CD8-positive, alpha-beta memory T cell (primary cell): ENCODE measurements at regions not wholly inside any gene's neighbourhood (a gene's known extent, or its start where the extent isn't known, plus 50 kb on each side); places are given as distances from the start of the nearest gene placed in this dataset.
"Not testable (repeated sequence)": the region's sequence is repeated elsewhere in the genome, so short reads cannot be mapped to it uniquely, and the experiment has no call there.

Experiments used
- CTCF ChIA-PET: fragments of 350-600 bp; sonication (Branson Sonifier 250); formaldehyde crosslinking; loops from one replicate; lab custom pipeline; 2021; ENCODE audit warnings: antibody characterized with exemption; lab: Charles Lee
- POLR2A ChIA-PET: fragments of 350-600 bp; sonication (Branson Sonifier 250); formaldehyde crosslinking; loops from one replicate; lab custom pipeline; 2021; ENCODE audit warnings: antibody characterized with exemption; lab: Charles Lee
- DNase-seq, 5 donors: peaks; one replicate each; pipeline versions ENCODE4 v3.0.0 to v3.0.0-alpha.2; 2020 to 2022; ENCODE audit warnings: mixed read lengths in 1 of 5
- H3K27ac ChIP-seq: one replicate; pipeline ENCODE4 v1.7.0; 2013; ENCODE audit warnings: low read depth, mild to moderate bottlenecking, low read length, moderate library complexity
- H3K27me3 ChIP-seq: 2 replicates; pipeline ENCODE4 v1.7.0; 2013; ENCODE audit warnings: low read length, mild to moderate bottlenecking; ENCODE audit not compliant: insufficient read depth, poor library complexity, severe bottlenecking
- H3K36me3 ChIP-seq: 2 replicates; pipeline ENCODE4 v1.7.0; 2013; ENCODE audit warnings: mild to moderate bottlenecking, low read length, moderate library complexity; ENCODE audit not compliant: insufficient read depth
- H3K4me1 ChIP-seq: 2 replicates; pipeline ENCODE4 v1.7.0; 2013; ENCODE audit warnings: mild to moderate bottlenecking, low read length, moderate library complexity; ENCODE audit not compliant: insufficient read depth
- H3K4me3 ChIP-seq: 2 replicates; pipeline ENCODE4 v1.7.0; 2013; ENCODE audit warnings: mild to moderate bottlenecking, low read length
- H3K9me3 ChIP-seq: 2 replicates; pipeline ENCODE4 v1.7.0; 2013; ENCODE audit warnings: mild to moderate bottlenecking, low read length
- H3K27ac Mint-ChIP-seq, 8 donors: one replicate each; pipeline ENCODE4 v1.8.0; 2020 to 2021; ENCODE audit warnings: mixed read lengths in 8 of 8, mild to moderate bottlenecking in 6 of 8, inconsistent platforms in 3 of 8, moderate library complexity in 3 of 8
- H3K27me3 Mint-ChIP-seq, 2 donors: one replicate each; pipeline ENCODE4 v1.8.0; 2020 to 2021; ENCODE audit warnings: mixed read lengths in 2 of 2, mild to moderate bottlenecking in 1 of 2, moderate library complexity in 1 of 2
- H3K36me3 Mint-ChIP-seq, 3 donors: one replicate each; pipeline ENCODE4 v1.8.0; 2020 to 2021; ENCODE audit warnings: mixed read lengths in 3 of 3, inconsistent platforms in 1 of 3, mild to moderate bottlenecking in 1 of 3
- H3K4me1 Mint-ChIP-seq, 3 donors: one replicate each; pipeline ENCODE4 v1.8.0; 2020 to 2021; ENCODE audit warnings: mixed read lengths in 3 of 3, inconsistent platforms in 1 of 3, mild to moderate bottlenecking in 1 of 3
- H3K4me3 Mint-ChIP-seq, 7 donors: one replicate each; pipeline ENCODE4 v1.8.0; 2020 to 2021; ENCODE audit warnings: mixed read lengths in 7 of 7, mild to moderate bottlenecking in 6 of 7, moderate library complexity in 4 of 7, inconsistent platforms in 2 of 7
- H3K9me3 Mint-ChIP-seq, 5 donors: one replicate each; pipeline ENCODE4 v1.8.0; 2020 to 2022; ENCODE audit warnings: mixed read lengths in 5 of 5, mild to moderate bottlenecking in 3 of 5, moderate library complexity in 2 of 5, inconsistent platforms in 1 of 5

GRCh38 chr11:92460213-92460612 is 235.6 kb downstream of the FAT3 start:
- no peaks in the 10 kb centered on the region for H3K4me1 Mint-ChIP-seq
- no peaks in the 10 kb centered on the region for H3K4me1 ChIP-seq
- H3K27ac ChIP-seq: no peak overlapping the region
- H3K9me3 Mint-ChIP-seq: peaks cover 0 to 9% (median 2%) of the 10 kb centered on the region in 5 donors
- H3K27me3 ChIP-seq: no peaks in the 10 kb centered on the region
- no peak overlapping the region for H3K27ac Mint-ChIP-seq
- POLR2A ChIA-PET: no interaction called here
- no peak overlapping the region for H3K4me3 ChIP-seq
- no peaks in the 10 kb centered on the region for H3K9me3 ChIP-seq
- CTCF ChIA-PET: no interaction called here
- H3K4me3 Mint-ChIP-seq: no peak overlapping the region
- H3K36me3 ChIP-seq: no peaks in the 10 kb centered on the region
- no peaks in the 10 kb centered on the region for H3K27me3 Mint-ChIP-seq
- no peak for DNase-seq
- no peaks in the 10 kb centered on the region for H3K36me3 Mint-ChIP-seq

GRCh38 chr11:92461447-92461846 is 236.8 kb downstream of the FAT3 start:
- no peak overlapping the region for H3K27ac ChIP-seq
- H3K36me3 ChIP-seq: no peaks in the 10 kb centered on the region
- H3K4me1 Mint-ChIP-seq: no peaks in the 10 kb centered on the region
- H3K27me3 ChIP-seq: no peaks in the 10 kb centered on the region
- H3K36me3 Mint-ChIP-seq: no peaks in the 10 kb centered on the region
- DNase-seq: no peak
- no peaks in the 10 kb centered on the region for H3K4me1 ChIP-seq
- no peak overlapping the region for H3K27ac Mint-ChIP-seq
- no peaks in the 10 kb centered on the region for H3K9me3 ChIP-seq
- ChIA-PET POLR2A (no interaction called here), CTCF (no interaction called here)
- H3K4me3 ChIP-seq: no peak overlapping the region
- no peaks in the 10 kb centered on the region for H3K27me3 Mint-ChIP-seq
- H3K9me3 Mint-ChIP-seq: peaks cover 0 to 9% (median 2%) of the 10 kb centered on the region in 5 donors
- no peak overlapping the region for H3K4me3 Mint-ChIP-seq

GRCh38 chr11:92462821-92463220 is 238.2 kb downstream of the FAT3 start:
- no peak overlapping the region for H3K27ac Mint-ChIP-seq

GRCh38 chr11:92464822-92465221 is 240.2 kb downstream of the FAT3 start:
- Histone ChIP-seq H3K4me3 (no peak overlapping the region), H3K9me3 (no peaks in the 10 kb centered on the region), H3K4me1 (no peaks in the 10 kb centered on the region), H3K36me3 (no peaks in the 10 kb centered on the region), H3K27ac (no peak overlapping the region), H3K27me3 (no peaks in the 10 kb centered on the region)
- H3K9me3 Mint-ChIP-seq: peaks cover 0 to 11% (median 0%) of the 10 kb centered on the region in 5 donors
- POLR2A ChIA-PET: no interaction called here
- H3K4me3 Mint-ChIP-seq: no peak overlapping the region
- no peaks in the 10 kb centered on the region for H3K36me3 Mint-ChIP-seq
- no peak overlapping the region for H3K27ac Mint-ChIP-seq
- H3K27me3 Mint-ChIP-seq: no peaks in the 10 kb centered on the region
- no peaks in the 10 kb centered on the region for H3K4me1 Mint-ChIP-seq
- no peak for DNase-seq
- CTCF ChIA-PET: no interaction called here

More at GRCh38 chr11:92462821-92463220, 238.2 kb downstream of the FAT3 start:
- Histone ChIP-seq H3K36me3 (no peaks in the 10 kb centered on the region), H3K27ac (no peak overlapping the region), H3K4me1 (no peaks in the 10 kb centered on the region), H3K9me3 (no peaks in the 10 kb centered on the region), H3K4me3 (no peak overlapping the region), H3K27me3 (no peaks in the 10 kb centered on the region)
- no peaks in the 10 kb centered on the region for H3K4me1 Mint-ChIP-seq
- DNase-seq: no peak
- no peaks in the 10 kb centered on the region for H3K27me3 Mint-ChIP-seq
- peaks cover 0 to 5% (median 0%) of the 10 kb centered on the region in 5 donors for H3K9me3 Mint-ChIP-seq
- H3K36me3 Mint-ChIP-seq: no peaks in the 10 kb centered on the region
- ChIA-PET CTCF (no interaction called here), POLR2A (no interaction called here)
- no peak overlapping the region for H3K4me3 Mint-ChIP-seq

GRCh38 chr11:92465410-92465809 is 240.8 kb downstream of the FAT3 start:
- H3K27ac Mint-ChIP-seq: not testable (repeated sequence)

GRCh38 chr11:92473736-92474135 is 249.1 kb downstream of the FAT3 start:
- POLR2A ChIA-PET: no interaction called here
- Mint-ChIP-seq H3K27me3 (peaks cover 0 to 1% of the 10 kb centered on the region in 2 donors), H3K9me3 (peaks cover 0 to 12% (median 2%) of the 10 kb centered on the region in 5 donors), H3K27ac (no peak overlapping the region), H3K4me3 (no peak overlapping the region), H3K36me3 (no peaks in the 10 kb centered on the region), H3K4me1 (no peaks in the 10 kb centered on the region)
- Histone ChIP-seq H3K36me3 (no peaks in the 10 kb centered on the region), H3K4me1 (no peaks in the 10 kb centered on the region), H3K4me3 (no peak overlapping the region), H3K9me3 (no peaks in the 10 kb centered on the region), H3K27me3 (no peaks in the 10 kb centered on the region), H3K27ac (no peak overlapping the region)
- DNase-seq: no peak
- CTCF ChIA-PET: no interaction called here

More at GRCh38 chr11:92465410-92465809, 240.8 kb downstream of the FAT3 start:
- H3K4me1 ChIP-seq, H3K27me3 Mint-ChIP-seq, H3K27ac ChIP-seq, H3K4me3 ChIP-seq, DNase-seq, H3K9me3 ChIP-seq, POLR2A ChIA-PET, H3K27me3 ChIP-seq, H3K4me1 Mint-ChIP-seq, CTCF ChIA-PET, H3K36me3 Mint-ChIP-seq, H3K36me3 ChIP-seq, H3K4me3 Mint-ChIP-seq: not testable (repeated sequence)
- H3K9me3 Mint-ChIP-seq: peaks cover 0 to 13% (median 0%) of the 10 kb centered on the region in 5 donors

- Mint-ChIP-seq H3K27ac (no peak overlapping the region), H3K4me3 (no peak overlapping the region), H3K4me1 (no peaks in the 10 kb centered on the region), H3K9me3 (peaks cover 0 to 16% (median 2%) of the 10 kb centered on the region in 5 donors), H3K27me3 (peaks cover 0 to 1% of the 10 kb centered on the region in 2 donors), H3K36me3 (no peaks in the 10 kb centered on the region)
- CTCF ChIA-PET: no interaction called here
- H3K4me3 ChIP-seq: no peak overlapping the region
- no peaks in the 10 kb centered on the region for H3K9me3 ChIP-seq
- H3K27me3 ChIP-seq: no peaks in the 10 kb centered on the region
- no peaks in the 10 kb centered on the region for H3K4me1 ChIP-seq
- no peak for DNase-seq
- no peaks in the 10 kb centered on the region for H3K36me3 ChIP-seq
- no peak overlapping the region for H3K27ac ChIP-seq
- POLR2A ChIA-PET: no interaction called here
Measured at GRCh38 chr11:92475316-92475715, 250.7 kb downstream of the FAT3 start.

GRCh38 chr11:92475819-92476218 is 251.2 kb downstream of the FAT3 start:
- no peak overlapping the region for H3K4me3 Mint-ChIP-seq
- peaks cover 0 to 15% (median 2%) of the 10 kb centered on the region in 5 donors for H3K9me3 Mint-ChIP-seq
- ChIA-PET POLR2A (no interaction called here), CTCF (no interaction called here)
- peaks cover 0 to 1% of the 10 kb centered on the region in 2 donors for H3K27me3 Mint-ChIP-seq
- Histone ChIP-seq H3K4me1 (no peaks in the 10 kb centered on the region), H3K4me3 (no peak overlapping the region), H3K27me3 (no peaks in the 10 kb centered on the region), H3K36me3 (no peaks in the 10 kb centered on the region), H3K27ac (no peak overlapping the region), H3K9me3 (no peaks in the 10 kb centered on the region)
- no peak for DNase-seq
- no peak overlapping the region for H3K27ac Mint-ChIP-seq
- no peaks in the 10 kb centered on the region for H3K4me1 Mint-ChIP-seq
- no peaks in the 10 kb centered on the region for H3K36me3 Mint-ChIP-seq

GRCh38 chr11:92477686-92478085 is 253.1 kb downstream of the FAT3 start:
- Histone ChIP-seq H3K27ac (no peak overlapping the region), H3K9me3 (no peaks in the 10 kb centered on the region), H3K4me3 (no peak overlapping the region), H3K36me3 (no peaks in the 10 kb centered on the region), H3K27me3 (no peaks in the 10 kb centered on the region), H3K4me1 (no peaks in the 10 kb centered on the region)
- no peak overlapping the region for H3K4me3 Mint-ChIP-seq
- no peak overlapping the region for H3K27ac Mint-ChIP-seq
- peaks cover 0 to 1% of the 10 kb centered on the region in 2 donors for H3K27me3 Mint-ChIP-seq
- peaks cover 0 to 15% (median 2%) of the 10 kb centered on the region in 5 donors for H3K9me3 Mint-ChIP-seq
- POLR2A ChIA-PET: no interaction called here
- no peak for DNase-seq
- H3K4me1 Mint-ChIP-seq: no peaks in the 10 kb centered on the region
- no peaks in the 10 kb centered on the region for H3K36me3 Mint-ChIP-seq
- CTCF ChIA-PET: interaction anchor here (1.3 kb wide), 1 partner anchor 16 kb away, joined by 3 read pairs; no protein-coding TSS in a partner anchor
